GM23338 (cell line): ENCODE measurements at regions not wholly inside any gene's neighbourhood (a gene's known extent, or its start where the extent isn't known, plus 50 kb on each side); places are given as distances from the start of the nearest gene placed in this dataset.

ENCODE experiments used
- ATAC-seq: fragments of 200-7000 bp; cut with Tn5 transposase; 3 replicates; pipeline ENCODE4 v1.9.1; 2020
- DNase-seq: peaks from one replicate; pipeline ENCODE4 v3.0.0-alpha.2; 2015; ENCODE audit warnings: low spot score
- H2AFZ ChIP-seq: fragments of 200-600 bp; sonication (generic); 2 replicates; pipeline ENCODE4 v1.8.0; 2016; ENCODE audit warnings: antibody characterized with exemption, mild to moderate bottlenecking, moderate library complexity
- H3F3A ChIP-seq: fragments of 200-600 bp; sonication (generic); replicated peaks from 2 replicates; pipeline ENCODE4 v1.8.0; 2017; ENCODE audit warnings: antibody characterized with exemption, mixed run types, low read depth
- H3K27ac ChIP-seq: fragments of 200-600 bp; sonication (generic); 2 replicates; pipeline ENCODE4 v1.6.1; 2016; ENCODE audit warnings: low read depth
- H3K27me3 ChIP-seq: fragments of 200-600 bp; sonication (generic); 2 replicates; pipeline ENCODE4 v1.8.0; 2016; ENCODE audit warnings: mild to moderate bottlenecking, mixed run types, moderate library complexity; ENCODE audit not compliant: insufficient read depth
- H3K36me3 ChIP-seq: fragments of 200-600 bp; sonication (generic); 2 replicates; pipeline ENCODE4 v1.8.0; 2016; ENCODE audit warnings: mild to moderate bottlenecking; ENCODE audit not compliant: insufficient read depth
- H3K4me1 ChIP-seq: fragments of 200-600 bp; sonication (generic); 2 replicates; pipeline ENCODE4 v1.8.0; 2016; ENCODE audit warnings: mild to moderate bottlenecking, moderate library complexity; ENCODE audit not compliant: insufficient read depth
- H3K4me2 ChIP-seq: fragments of 200-600 bp; sonication (generic); 2 replicates; pipeline ENCODE4 v1.7.1; 2017; ENCODE audit warnings: mixed run types
- H3K4me3 ChIP-seq: fragments of 200-600 bp; sonication (generic); 2 replicates; pipeline ENCODE4 v1.6.1; 2016; ENCODE audit warnings: mixed run types
- H3K79me2 ChIP-seq: fragments of 200-600 bp; sonication (generic); replicated peaks from 2 replicates; pipeline ENCODE4 v1.8.0; 2017; ENCODE audit warnings: mild to moderate bottlenecking; ENCODE audit not compliant: insufficient read depth
- H3K9me2 ChIP-seq: fragments of 200-600 bp; sonication (generic); 2 replicates; pipeline ENCODE4 v1.8.0; 2017; ENCODE audit not compliant: insufficient read depth
- H4K20me1 ChIP-seq: fragments of 200-600 bp; sonication (generic); replicated peaks from 2 replicates; pipeline ENCODE4 v1.8.0; 2017; ENCODE audit warnings: mild to moderate bottlenecking; ENCODE audit not compliant: insufficient read depth
- H3K27ac Mint-ChIP-seq: 2 replicates; pipeline ENCODE4 v1.8.0; 2020; ENCODE audit warnings: inconsistent platforms, mild to moderate bottlenecking, moderate library complexity, mixed read lengths
- H3K27me3 Mint-ChIP-seq: 3 replicates; pipeline ENCODE4 v1.8.0; 2022; ENCODE audit warnings: low read depth, mild to moderate bottlenecking, moderate library complexity, mixed read lengths, inconsistent platforms; ENCODE audit not compliant: insufficient read depth, poor library complexity
- H3K36me3 Mint-ChIP-seq: 3 replicates; pipeline ENCODE4 v1.8.0; 2021; ENCODE audit warnings: low read depth, mild to moderate bottlenecking, inconsistent platforms, moderate library complexity, mixed read lengths
- H3K4me1 Mint-ChIP-seq: 3 replicates; pipeline ENCODE4 v1.8.0; 2020; ENCODE audit warnings: mild to moderate bottlenecking, inconsistent platforms, mixed read lengths
- H3K4me3 Mint-ChIP-seq: 3 replicates; pipeline ENCODE4 v1.8.0; 2021; ENCODE audit warnings: moderate library complexity, mild to moderate bottlenecking, inconsistent platforms, mixed read lengths
- H3K9me3 Mint-ChIP-seq: 3 replicates; pipeline ENCODE4 v1.8.0; 2020; ENCODE audit warnings: moderate library complexity, mild to moderate bottlenecking, inconsistent platforms, mixed read lengths
- CREB1 ChIP-seq: fragments of 250-450 bp; sonication (Bioruptor Pico); IDR thresholded peaks from 2 replicates; pipeline ENCODE4 v1.5.0; 2020; ENCODE audit warnings: low read depth, mild to moderate bottlenecking, moderate library complexity
- CTCF ChIP-seq, 2 experiments: fragments of 200-600 bp in 1 of 2; sonication (generic) in 1 of 2; conservative IDR thresholded peaks; 2 replicates each; pipeline versions ENCODE4 v1.5.1 to v1.6.1; 2016 to 2017; ENCODE audit warnings: antibody characterized with exemption in 2 of 2, low read depth in 2 of 2, mild to moderate bottlenecking in 2 of 2, moderate library complexity in 1 of 2
- ETS1 ChIP-seq: IDR thresholded peaks from 2 replicates; pipeline ENCODE4 v1.6.1; 2016; ENCODE audit warnings: antibody characterized with exemption
- EZH2 ChIP-seq: fragments of 200-600 bp; sonication (generic); IDR thresholded peaks from one replicate; pipeline ENCODE4 v1.8.0; 2017; ENCODE audit warnings: antibody characterized with exemption, mild to moderate bottlenecking, low read depth; ENCODE audit not compliant: unreplicated experiment
- EZH2phosphoT487 ChIP-seq: fragments of 200-600 bp; sonication (generic); IDR thresholded peaks from one replicate; pipeline ENCODE4 v1.8.1; 2018; ENCODE audit warnings: antibody characterized with exemption; ENCODE audit not compliant: unreplicated experiment
- JUNB ChIP-seq: IDR thresholded peaks from one replicate; pipeline ENCODE4 v1.6.1; 2016; ENCODE audit warnings: antibody characterized with exemption; ENCODE audit not compliant: unreplicated experiment
- NANOG ChIP-seq: IDR thresholded peaks from 2 replicates; pipeline ENCODE4 v1.6.1; 2016; ENCODE audit warnings: antibody characterized with exemption, borderline replicate concordance
- POLR2AphosphoS5 ChIP-seq: IDR thresholded peaks from 2 replicates; pipeline ENCODE4 v1.6.1; 2016; ENCODE audit warnings: antibody characterized with exemption, low read depth
- REST ChIP-seq: IDR thresholded peaks from one replicate; pipeline ENCODE4 v1.6.1; 2018; ENCODE audit warnings: antibody characterized with exemption; ENCODE audit not compliant: unreplicated experiment
- STAT1 ChIP-seq: IDR thresholded peaks from one replicate; pipeline ENCODE4 v1.6.1; 2016; ENCODE audit warnings: antibody characterized with exemption; ENCODE audit not compliant: unreplicated experiment
- ZNF331 ChIP-seq: fragments of 250-450 bp; sonication (Bioruptor Pico); IDR thresholded peaks from 2 replicates; pipeline ENCODE4 v1.5.0; 2020; ENCODE audit warnings: low read depth, mild to moderate bottlenecking, moderate library complexity
- ZNF462 ChIP-seq: fragments of 250-450 bp; sonication (Bioruptor Pico); IDR thresholded peaks from 2 replicates; pipeline ENCODE4 v1.5.0; 2020; ENCODE audit warnings: mild to moderate bottlenecking, moderate library complexity

GRCh38 chr14:96953875-96954185 lies 156.6 kb downstream of the VRK1 start:
- ATAC-seq (no peak), DNase-seq (no peak)
- H3K27me3 Mint-ChIP-seq: peaks cover 5% of the 10 kb centered on the region
- Histone ChIP-seq H3K4me2 (no peak overlapping the region), H3K36me3 (no peaks in the 10 kb centered on the region), H3K4me3 (no peak overlapping the region), H3K27ac (no peak overlapping the region), H3K9me2 (no peaks in the 10 kb centered on the region), H3K79me2 (no peaks in the 10 kb centered on the region), H4K20me1 (no peaks in the 10 kb centered on the region), H3K4me1 (no peaks in the 10 kb centered on the region), H2AFZ (no peak overlapping the region), H3F3A (no peaks in the 10 kb centered on the region), H3K27me3 (no peaks in the 10 kb centered on the region)
- no peak overlapping the region; the same call in 1 of the 2 replicates for H3K27ac Mint-ChIP-seq
- no peak overlapping the region for H3K4me3 Mint-ChIP-seq
- no peaks in the 10 kb centered on the region; the same call in 2 of the 3 replicates for H3K9me3 Mint-ChIP-seq
- peaks cover 8% of the 10 kb centered on the region for H3K4me1 Mint-ChIP-seq
- TF ChIP-seq ETS1: no peak
- TF ChIP-seq CTCF (conservative IDR thresholded peaks at IDR 0.05; ENCODE audit: low read depth in 2 of 2): no peak
- TF ChIP-seq JUNB: no peak
- no peak for TF ChIP-seq EZH2phosphoT487
- TF ChIP-seq CREB1: no peak
- TF ChIP-seq POLR2AphosphoS5: no peak
- no peak for TF ChIP-seq ZNF331 (CRISPR knock-in tag)
- no peak for TF ChIP-seq ZNF462 (CRISPR knock-in tag)
- TF ChIP-seq REST: no peak
- TF ChIP-seq EZH2: no peak
- TF ChIP-seq STAT1: no peak
- no peak for TF ChIP-seq NANOG
- no peaks in the 10 kb centered on the region for H3K36me3 Mint-ChIP-seq
